Right lobe of liver (tissue), 6 donors: ENCODE measurements at regions not wholly inside any gene's neighbourhood (a gene's known extent, or its start where the extent isn't known, plus 50 kb on each side); places are given as distances from the start of the nearest gene placed in this dataset.

Source experiments
- ATAC-seq, 4 donors: fragments of 200-7000 bp; cut with Tn5 transposase; one replicate each; pipeline ENCODE4 v1.9.1; 2020; ENCODE audit warnings: mild to moderate bottlenecking in 4 of 4, moderate library complexity in 4 of 4
- DNase-seq, 3 donors: peaks; one replicate each; pipeline ENCODE4 v3.0.0-alpha.2; 2020
- H3K27ac ChIP-seq, 3 donors: fragments of 200-600 bp; one replicate each; pipeline ENCODE4 v1.8.0; 2022
- H3K27me3 ChIP-seq, 2 donors: fragments of 200-600 bp; one replicate each; pipeline ENCODE4 v1.8.0; 2022
- H3K36me3 ChIP-seq, 4 donors: fragments of 200-600 bp; sonication (generic) in 1 of 4; one replicate each; pipeline versions ENCODE4 v1.5.1 to v1.8.0; 2017 to 2022; ENCODE audit warnings: control low read depth in 1 of 4
- H3K4me1 ChIP-seq, 4 donors: fragments of 200-600 bp; sonication (generic) in 1 of 4; one replicate each; pipeline versions ENCODE4 v1.5.1 to v1.8.0; 2017 to 2022; ENCODE audit warnings: control low read depth in 1 of 4
- H3K4me3 ChIP-seq, 3 donors: fragments of 200-600 bp; one replicate each; pipeline ENCODE4 v1.8.0; 2022
- H3K9me3 ChIP-seq, 4 donors: fragments of 200-600 bp; sonication (generic) in 1 of 4; one replicate each; pipeline versions ENCODE4 v1.5.1 to v1.8.0; 2017 to 2022; ENCODE audit warnings: control low read depth in 1 of 4
- POLR2A ChIP-seq: fragments of 450-650 bp; IDR thresholded peaks from one replicate; pipeline ENCODE4 v1.6.1; 2017; ENCODE audit warnings: antibody characterized with exemption, mild to moderate bottlenecking
- WGBS: methylation state at CpG from one replicate; pipeline ENCODE4 v1.1.6; 2018; ENCODE audit warnings: low coverage, low lambda C conversion rate; ENCODE audit not compliant: insufficient coverage; ENCODE audit errors: missing lambda C conversion rate; 5-methylcytosine and 5-hydroxymethylcytosine counted together
- intact Hi-C, 2 donors: fragments of 100-400 bp; cut with DNase I; formaldehyde crosslinking; loops; one replicate each; pipeline versions ENCODE4 v1.11.2 to v1.14.1; 2022
- TF ChIP-seq, protein P1 (sequence below), 4 donors: fragments of 200-600 bp in 3 of 4; fragments of 450-650 bp in 1 of 4; IDR thresholded peaks; one replicate each; pipeline versions ENCODE4 v1.5.1 to v1.8.0; 2016 to 2022; ENCODE audit warnings: antibody characterized with exemption in 4 of 4, mild to moderate bottlenecking in 2 of 4
- donor health status: DM: no; HTN: yes; CAD: no.
- donor health status: DM: no; HTN: no; CAD: no.
- donor health status: DM: no; HTN: no; CAD: no.
- donor health status: DM: no; HTN: yes; CAD: no.
- donor health status: DM: no; HTN: yes; CAD: no.

DNA sequence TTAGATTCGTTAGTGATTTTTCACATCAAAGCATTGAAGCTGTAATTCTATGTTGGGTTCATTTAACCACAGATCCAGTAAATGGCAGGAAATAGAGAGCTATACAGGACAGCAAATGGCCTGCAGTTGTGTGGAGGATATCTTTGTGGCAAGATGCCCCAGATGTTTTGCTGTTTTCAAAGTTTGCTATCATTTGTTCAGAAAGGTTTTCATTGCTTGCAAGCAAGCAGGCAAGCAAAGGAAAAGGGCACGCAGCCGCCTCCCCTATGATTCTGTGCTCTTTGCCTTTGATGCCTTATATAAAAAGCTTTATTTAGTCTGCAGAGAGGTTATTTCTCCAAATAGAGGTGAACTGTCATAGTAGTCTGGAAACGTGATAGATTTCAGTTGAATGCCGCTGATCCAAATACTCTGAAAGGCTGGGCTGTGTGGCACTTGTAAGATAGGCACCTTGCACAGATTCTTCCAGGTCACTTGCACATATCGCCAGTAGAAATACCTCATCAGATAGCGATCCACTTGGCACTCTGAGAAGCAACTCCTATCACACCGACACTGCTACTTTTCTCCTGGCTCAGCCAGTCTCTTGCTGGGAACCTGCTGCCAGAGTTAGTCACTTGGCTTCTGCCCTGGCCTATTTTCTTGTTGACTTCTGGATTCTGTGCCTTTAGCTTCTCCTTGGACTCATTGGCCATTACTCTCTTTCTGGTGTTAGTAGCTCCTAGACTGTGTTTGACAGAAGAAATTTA, 66.4 kb downstream of the UTRN start:
- Histone ChIP-seq H3K4me3 (no peak overlapping the region), H3K4me1 (peaks cover 0 to 21% (median 0%) of the 10 kb centered on the region in 4 donors), H3K27ac (peak overlapping the region in 2 of 3 donors; percentile 8 to 58), H3K36me3 (no peaks in the 10 kb centered on the region), H3K9me3 (no peaks in the 10 kb centered on the region), H3K27me3 (no peaks in the 10 kb centered on the region)
- no peak for ATAC-seq
- 60% methylated on average over 6 of the region's 8 CpGs for WGBS
- TF ChIP-seq POLR2A = no peak
- TF ChIP-seq, protein P1, sequence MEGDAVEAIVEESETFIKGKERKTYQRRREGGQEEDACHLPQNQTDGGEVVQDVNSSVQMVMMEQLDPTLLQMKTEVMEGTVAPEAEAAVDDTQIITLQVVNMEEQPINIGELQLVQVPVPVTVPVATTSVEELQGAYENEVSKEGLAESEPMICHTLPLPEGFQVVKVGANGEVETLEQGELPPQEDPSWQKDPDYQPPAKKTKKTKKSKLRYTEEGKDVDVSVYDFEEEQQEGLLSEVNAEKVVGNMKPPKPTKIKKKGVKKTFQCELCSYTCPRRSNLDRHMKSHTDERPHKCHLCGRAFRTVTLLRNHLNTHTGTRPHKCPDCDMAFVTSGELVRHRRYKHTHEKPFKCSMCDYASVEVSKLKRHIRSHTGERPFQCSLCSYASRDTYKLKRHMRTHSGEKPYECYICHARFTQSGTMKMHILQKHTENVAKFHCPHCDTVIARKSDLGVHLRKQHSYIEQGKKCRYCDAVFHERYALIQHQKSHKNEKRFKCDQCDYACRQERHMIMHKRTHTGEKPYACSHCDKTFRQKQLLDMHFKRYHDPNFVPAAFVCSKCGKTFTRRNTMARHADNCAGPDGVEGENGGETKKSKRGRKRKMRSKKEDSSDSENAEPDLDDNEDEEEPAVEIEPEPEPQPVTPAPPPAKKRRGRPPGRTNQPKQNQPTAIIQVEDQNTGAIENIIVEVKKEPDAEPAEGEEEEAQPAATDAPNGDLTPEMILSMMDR (IDR thresholded peaks at IDR 0.05) = no peak
- no peak for DNase-seq
- intact Hi-C loops = no loop called here

DNA sequence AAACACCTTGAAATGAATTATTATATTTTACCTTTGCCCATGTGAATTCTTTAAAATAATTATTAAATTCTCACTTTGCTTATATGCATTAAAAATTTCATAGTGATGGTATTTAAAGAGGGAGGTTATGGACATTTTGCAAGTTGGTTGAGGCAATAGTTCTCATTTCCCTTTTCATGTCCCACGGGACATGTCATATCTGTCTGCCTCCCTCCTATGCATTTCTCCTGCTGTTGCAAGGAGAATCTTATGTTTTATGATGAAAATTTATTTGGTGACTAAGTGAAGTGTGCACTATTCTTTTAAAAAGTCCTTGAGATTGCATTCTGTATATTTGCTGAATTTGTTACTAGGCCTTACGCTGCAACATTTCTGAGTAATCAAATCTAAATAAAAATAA, 67.2 kb downstream of the UTRN start:
- Histone ChIP-seq H3K27ac (no peak overlapping the region), H3K27me3 (no peaks in the 10 kb centered on the region), H3K4me3 (no peak overlapping the region), H3K36me3 (no peaks in the 10 kb centered on the region), H3K9me3 (no peaks in the 10 kb centered on the region), H3K4me1 (peaks cover 0 to 21% (median 0%) of the 10 kb centered on the region in 4 donors)
- WGBS = 82% methylated on average over 2 of the region's 2 CpGs
- DNase-seq (no peak), ATAC-seq (peak in 1 of 4 donors; percentile 13)
- intact Hi-C loops = no loop called here
- no peak for TF ChIP-seq POLR2A
- TF ChIP-seq, protein P1 (IDR thresholded peaks at IDR 0.05) = no peak

DNA sequence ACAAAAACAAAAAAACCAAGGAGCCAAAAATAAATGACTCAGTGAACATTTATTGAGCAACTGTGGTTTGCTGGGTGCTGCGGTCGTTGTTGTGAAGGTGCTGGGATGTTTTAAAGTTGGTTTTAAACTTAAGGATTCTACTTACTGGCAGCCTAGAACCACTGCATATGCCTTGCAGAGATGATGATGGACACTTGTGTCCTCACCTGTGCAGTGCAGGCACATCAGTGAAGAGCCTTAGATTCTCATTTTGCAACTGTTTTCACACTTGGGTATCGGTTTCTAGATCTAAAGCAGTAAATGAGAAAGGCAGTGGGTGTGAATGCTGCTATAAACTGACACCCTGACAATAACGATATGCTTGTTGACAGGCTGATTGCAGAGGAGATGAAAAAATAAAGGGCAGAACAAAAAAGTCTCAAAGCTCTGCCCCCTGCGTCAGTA, 68.8 kb downstream of the UTRN start:
- Histone ChIP-seq H3K27ac (no peak overlapping the region), H3K27me3 (no peaks in the 10 kb centered on the region)
- ATAC-seq = peak in 2 of 4 donors; percentile 20 to 31

DNA sequence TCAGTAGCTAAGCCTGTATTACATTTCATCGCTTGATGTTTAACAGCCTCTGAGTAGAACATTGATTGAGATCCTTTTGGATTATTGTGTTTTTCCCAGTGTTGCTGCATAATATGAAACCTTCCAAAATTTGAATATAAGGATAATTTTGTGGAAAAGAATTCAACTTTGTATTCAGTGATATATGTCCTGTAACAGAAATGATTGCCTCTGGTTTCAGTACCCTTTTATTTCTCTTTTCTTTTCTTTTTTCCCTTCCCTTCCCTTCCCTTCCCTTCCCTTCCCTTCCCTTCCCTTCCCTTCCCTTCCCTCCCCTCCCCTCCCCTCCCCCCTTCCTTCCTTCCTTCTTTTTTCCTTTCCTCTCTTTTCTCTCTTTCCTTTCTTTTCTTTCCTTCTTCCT, 74.6 kb downstream of the UTRN start:
- ATAC-seq (no peak), DNase-seq (no peak)
- TF ChIP-seq, protein P1 (IDR thresholded peaks at IDR 0.05) = no peak
- TF ChIP-seq POLR2A = no peak
- Histone ChIP-seq H3K27ac (no peak overlapping the region), H3K27me3 (no peaks in the 10 kb centered on the region), H3K4me1 (peaks cover 0 to 10% (median 0%) of the 10 kb centered on the region in 4 donors), H3K36me3 (no peaks in the 10 kb centered on the region), H3K4me3 (no peak overlapping the region), H3K9me3 (no peaks in the 10 kb centered on the region)
- WGBS = 86% methylated on average over 1 of the region's 1 CpG
- intact Hi-C loops = no loop called here

More for the DNA sequence above, 68.8 kb downstream of the UTRN start:
- Histone ChIP-seq H3K4me3 (no peak overlapping the region), H3K36me3 (no peaks in the 10 kb centered on the region), H3K9me3 (no peaks in the 10 kb centered on the region), H3K4me1 (peaks cover 0 to 21% (median 0%) of the 10 kb centered on the region in 4 donors)
- TF ChIP-seq, protein P1 (IDR thresholded peaks at IDR 0.05) = no peak
- no peak for TF ChIP-seq POLR2A
- intact Hi-C loops = no loop called here
- 52% methylated on average over 5 of the region's 5 CpGs for WGBS
- no peak for DNase-seq
